Osteoblast (primary cell): ENCODE measurements at regions not wholly inside any gene's neighbourhood (a gene's known extent, or its start where the extent isn't known, plus 50 kb on each side); places are given as distances from the start of the nearest gene placed in this dataset.
"Not testable (repeated sequence)": the region's sequence is repeated elsewhere in the genome, so short reads cannot be mapped to it uniquely, and the experiment has no call there.

ENCODE experiments used
- DNase-seq: peaks from one replicate; pipeline ENCODE4 v3.0.0; 2011; ENCODE audit warnings: low spot score, mixed read lengths; ENCODE audit not compliant: insufficient read length; ENCODE audit errors: missing footprints
- H2AFZ ChIP-seq: 2 replicates; pipeline ENCODE4 v1.6.0; 2011; ENCODE audit warnings: mild to moderate bottlenecking, low read length
- H3K27ac ChIP-seq: 2 replicates; pipeline ENCODE4 v1.5.1; 2011; ENCODE audit warnings: mild to moderate bottlenecking, low read depth, low read length, moderate library complexity
- H3K27me3 ChIP-seq: 2 replicates; pipeline ENCODE4 v1.6.0; 2012; ENCODE audit warnings: mild to moderate bottlenecking, control low read depth, inconsistent platforms, low read length, moderate library complexity; ENCODE audit not compliant: insufficient read depth
- H3K36me3 ChIP-seq: 2 replicates; pipeline ENCODE4 v1.5.1; 2011; ENCODE audit warnings: mild to moderate bottlenecking, low read length, control low read depth, moderate library complexity; ENCODE audit not compliant: insufficient read depth
- H3K4me1 ChIP-seq: 2 replicates; pipeline ENCODE4 v1.5.1; 2011; ENCODE audit warnings: mild to moderate bottlenecking, low read length, control low read depth, moderate library complexity; ENCODE audit not compliant: insufficient read depth
- H3K4me2 ChIP-seq: 2 replicates; pipeline ENCODE4 v1.6.0; 2011; ENCODE audit warnings: mild to moderate bottlenecking, low read length; ENCODE audit not compliant: insufficient read depth
- H3K4me3 ChIP-seq: fragments of 200-600 bp; sonication (generic); 3 replicates; pipeline ENCODE4 v1.5.1; 2012; ENCODE audit warnings: mild to moderate bottlenecking, low read length, inconsistent platforms; ENCODE audit not compliant: insufficient read depth
- H3K79me2 ChIP-seq: 2 replicates; pipeline ENCODE4 v1.6.0; 2012; ENCODE audit warnings: mild to moderate bottlenecking, low read length, control low read depth, inconsistent platforms; ENCODE audit not compliant: insufficient read depth
- H3K9me3 ChIP-seq: 2 replicates; pipeline ENCODE4 v1.5.1; 2011; ENCODE audit warnings: low read depth, low read length, control low read depth
- H4K20me1 ChIP-seq: 2 replicates; pipeline ENCODE4 v1.6.0; 2012; ENCODE audit warnings: mild to moderate bottlenecking, low read length, control low read depth; ENCODE audit not compliant: insufficient read depth
- CTCF ChIP-seq: IDR thresholded peaks from 2 replicates; pipeline ENCODE4 v1.5.1; 2011; ENCODE audit warnings: mild to moderate bottlenecking, low read depth, low read length, moderate library complexity; ENCODE audit errors: extremely low read depth

GRCh38 chr13:47892374-47892773, 108.7 kb downstream of the SUCLA2 start:
- H3K4me1 ChIP-seq, result peaks cover 2% of the 10 kb centered on the region
- no peaks in the 10 kb centered on the region for H4K20me1 ChIP-seq
- H3K4me2 ChIP-seq, result no peak overlapping the region
- no peak overlapping the region for H2AFZ ChIP-seq
- no peak for DNase-seq
- no peak for TF ChIP-seq CTCF
- H3K36me3 ChIP-seq, result no peaks in the 10 kb centered on the region
- H3K27ac ChIP-seq, result no peak overlapping the region
- no peaks in the 10 kb centered on the region for H3K9me3 ChIP-seq
- no peaks in the 10 kb centered on the region for H3K27me3 ChIP-seq
- no peaks in the 10 kb centered on the region for H3K79me2 ChIP-seq
- H3K4me3 ChIP-seq, result no peak overlapping the region

- no peaks in the 10 kb centered on the region for H3K36me3 ChIP-seq
- H4K20me1 ChIP-seq, result no peaks in the 10 kb centered on the region
- no peak overlapping the region for H3K27ac ChIP-seq
- no peak overlapping the region for H3K4me2 ChIP-seq
- no peak overlapping the region for H3K4me3 ChIP-seq
- no peak overlapping the region for H2AFZ ChIP-seq
- no peaks in the 10 kb centered on the region for H3K4me1 ChIP-seq
- H3K9me3 ChIP-seq, result no peaks in the 10 kb centered on the region
- no peak for TF ChIP-seq CTCF
- no peaks in the 10 kb centered on the region for H3K79me2 ChIP-seq
- H3K27me3 ChIP-seq, result no peaks in the 10 kb centered on the region
- no peak for DNase-seq
Measured at GRCh38 chr13:47890146-47890814, 110.8 kb downstream of the SUCLA2 start.

GRCh38 chr13:47886314-47886713, 114.8 kb downstream of the SUCLA2 start:
- no peaks in the 10 kb centered on the region for H4K20me1 ChIP-seq
- no peaks in the 10 kb centered on the region for H3K4me1 ChIP-seq
- no peaks in the 10 kb centered on the region for H3K36me3 ChIP-seq
- H2AFZ ChIP-seq, result no peak overlapping the region
- H3K4me3 ChIP-seq, result no peak overlapping the region
- H3K9me3 ChIP-seq, result no peaks in the 10 kb centered on the region
- DNase-seq, result no peak
- H3K27me3 ChIP-seq, result no peaks in the 10 kb centered on the region
- no peak overlapping the region for H3K27ac ChIP-seq
- no peak overlapping the region for H3K4me2 ChIP-seq
- no peak for TF ChIP-seq CTCF
- H3K79me2 ChIP-seq, result no peaks in the 10 kb centered on the region

- Histone ChIP-seq H3K36me3 (no peaks in the 10 kb centered on the region), H3K9me3 (no peaks in the 10 kb centered on the region)
Measured at GRCh38 chr13:47875201-47875600, 125.9 kb downstream of the SUCLA2 start.

GRCh38 chr13:47873987-47874386, 127.1 kb downstream of the SUCLA2 start:
- H3K79me2 ChIP-seq, H3K36me3 ChIP-seq, H4K20me1 ChIP-seq, H3K9me3 ChIP-seq, H2AFZ ChIP-seq, H3K27me3 ChIP-seq, H3K27ac ChIP-seq, H3K4me3 ChIP-seq, DNase-seq, H3K4me1 ChIP-seq, H3K4me2 ChIP-seq: not testable (repeated sequence)

More at GRCh38 chr13:47875201-47875600, 125.9 kb downstream of the SUCLA2 start:
- Histone ChIP-seq H3K27ac (no peak overlapping the region), H3K4me3 (no peak overlapping the region), H2AFZ (no peak overlapping the region), H3K79me2 (no peaks in the 10 kb centered on the region), H3K4me1 (no peaks in the 10 kb centered on the region), H3K4me2 (no peak overlapping the region), H4K20me1 (no peaks in the 10 kb centered on the region), H3K27me3 (no peaks in the 10 kb centered on the region)
- DNase-seq, result no peak
- no peak for TF ChIP-seq CTCF

- not testable (repeated sequence) for H3K4me1 ChIP-seq, H2AFZ ChIP-seq, H3K36me3 ChIP-seq, DNase-seq, H3K79me2 ChIP-seq, H3K27ac ChIP-seq, H3K27me3 ChIP-seq, H4K20me1 ChIP-seq, H3K4me2 ChIP-seq, H3K9me3 ChIP-seq, H3K4me3 ChIP-seq
Measured at GRCh38 chr13:47873319-47873718, 127.8 kb downstream of the SUCLA2 start.
